ENCODE measurements at regions not wholly inside any gene's neighbourhood (a gene's known extent, or its start where the extent isn't known, plus 50 kb on each side); places are given as distances from the start of the nearest gene placed in this dataset.

GRCh38 chr5:2015124-2015848 lies 132.6 kb upstream of the IRX4 start:
- no peak for DNase-seq

GRCh38 chr5:2014058-2014610 lies 131.4 kb upstream of the IRX4 start:
- DNase-seq, result no peak

- DNase-seq, result no peak
Measured at GRCh38 chr5:2013301-2014057, 130.8 kb upstream of the IRX4 start.

- no peak for DNase-seq
Measured at GRCh38 chr5:2012885-2013284, 130.2 kb upstream of the IRX4 start.

- no peak for DNase-seq
Measured at GRCh38 chr5:2011481-2012411, 129.0 kb upstream of the IRX4 start.

GRCh38 chr5:2010940-2011339 lies 128.2 kb upstream of the IRX4 start:
- DNase-seq, result no peak

- DNase-seq, result no peak
Measured at GRCh38 chr5:2009986-2010914, 127.5 kb upstream of the IRX4 start.

GRCh38 chr5:2008851-2009629 lies 126.3 kb upstream of the IRX4 start:
- DNase-seq, result no peak

- DNase-seq, result no peak
Measured at GRCh38 chr5:2007878-2008501, 125.3 kb upstream of the IRX4 start.

- no peak for DNase-seq
Measured at GRCh38 chr5:2007496-2007877, 124.8 kb upstream of the IRX4 start.

GRCh38 chr5:2006971-2007291 lies 124.2 kb upstream of the IRX4 start:
- DNase-seq, result no peak

GRCh38 chr5:2006193-2006970 lies 123.7 kb upstream of the IRX4 start:
- no peak for DNase-seq

GRCh38 chr5:2005101-2006041 lies 122.6 kb upstream of the IRX4 start:
- no peak for DNase-seq

- DNase-seq, result no peak
Measured at GRCh38 chr5:2003690-2004365, 121.1 kb upstream of the IRX4 start.

- no peak for DNase-seq
Measured at GRCh38 chr5:2003206-2003605, 120.5 kb upstream of the IRX4 start.

- DNase-seq, result no peak
Measured at GRCh38 chr5:2001300-2001699, 118.6 kb upstream of the IRX4 start.

GRCh38 chr5:2000591-2000990 lies 117.9 kb upstream of the IRX4 start:
- no peak for DNase-seq

- no peak for DNase-seq
Measured at GRCh38 chr5:1999794-2000193, 117.1 kb upstream of the IRX4 start.
